ENCODE measurements at regions not wholly inside any gene's neighbourhood (a gene's known extent, or its start where the extent isn't known, plus 50 kb on each side); places are given as distances from the start of the nearest gene placed in this dataset.

DNA sequence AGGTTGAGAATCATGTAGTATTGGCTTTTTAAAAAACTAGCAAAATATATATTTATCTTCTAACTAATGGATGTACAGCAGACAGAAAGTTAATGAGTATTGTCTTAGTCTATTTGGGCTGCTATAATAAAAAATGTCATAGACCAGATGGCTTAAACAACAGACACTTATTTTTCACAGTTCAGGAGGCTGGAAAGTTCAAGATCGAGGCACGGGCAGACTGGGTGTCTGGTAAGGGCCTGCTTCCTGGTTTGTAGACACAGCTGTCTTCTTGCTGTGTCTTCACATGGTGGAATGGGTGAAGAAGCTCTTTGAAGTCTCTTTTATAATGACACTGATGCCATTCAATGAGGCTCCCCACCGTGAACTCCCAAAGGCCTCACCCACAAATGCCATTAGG is 70.1 kb upstream of the KRR1 start (continued):
- TF ChIP-seq JUN (IDR thresholded peaks at IDR 0.05; ENCODE audit: borderline replicate concordance, low read depth, low read length) (no peak), JUN (CRISPR knock-in tag; IDR thresholded peaks at IDR 0.05; ENCODE audit: borderline replicate concordance) (no peak), SMARCA4 (IDR thresholded peaks at IDR 0.05) (no peak), ZBTB26 (CRISPR knock-in tag; IDR thresholded peaks at IDR 0.05) (no peak), GTF2F1 (IDR thresholded peaks at IDR 0.05; ENCODE audit: low read depth, low read length) (no peak), ZNF184 (CRISPR knock-in tag; IDR thresholded peaks at IDR 0.05) (no peak)

DNA sequence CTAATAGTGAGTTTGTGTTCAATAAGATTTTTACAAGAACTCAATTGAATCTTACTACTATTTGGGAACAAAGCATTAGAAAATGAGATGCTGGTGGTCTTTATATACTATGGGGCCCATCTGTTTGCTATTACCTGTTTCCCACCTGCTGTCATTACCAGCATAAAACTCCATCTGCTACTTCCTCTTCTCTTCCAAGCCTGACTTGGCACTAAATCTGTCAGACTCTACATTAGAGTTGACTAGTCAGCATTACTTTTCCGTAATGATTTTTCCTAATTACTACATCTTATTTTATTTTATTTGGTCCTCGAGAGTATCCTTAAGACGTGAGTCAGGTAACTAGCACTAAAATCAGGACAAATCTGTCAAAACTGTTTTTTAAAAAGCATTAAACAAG is 68.1 kb upstream of the KRR1 start:
- no peak overlapping the region for H3K9ac ChIP-seq (ENCODE audit: insufficient read depth in 1 of 2, low read depth in 2 of 2, low read length in 2 of 2)
- CTCF ChIA-PET (ENCODE audit: low intra/inter-chr PET ratio) = no interaction called here
- POLR2A ChIA-PET = no interaction called here
- BruUV-seq (replicated peaks) = no TSS peak
- H2AFZ ChIP-seq (ENCODE audit: low read depth, low read length) = no peak overlapping the region
- DNase-seq (ENCODE audit: extremely low read depth in 1 of 4, low spot score in 3 of 4) = no peak
- H3K27me3 ChIP-seq (ENCODE audit: control insufficient read depth in 2 of 2, insufficient read depth in 2 of 2, low read length in 2 of 2) = peaks cover 0 to 4% of the 10 kb centered on the region in 2 experiments; a peak in 1 of 5 replicates
- no peaks in the 10 kb centered on the region for H3K36me3 ChIP-seq (ENCODE audit: control insufficient read depth, insufficient read depth, low read length)
- H3K4me1 ChIP-seq (replicated peaks in 1 of 2; ENCODE audit: control insufficient read depth in 2 of 2, insufficient read depth in 2 of 2, low read length in 2 of 2) = no peaks in the 10 kb centered on the region
- no peaks in the 10 kb centered on the region for H3K79me2 ChIP-seq (ENCODE audit: control insufficient read depth, insufficient read depth, low read length)
- no peak for ATAC-seq
- intact Hi-C loops (cut with micrococcal nuclease) (no loop called here), in situ Hi-C loops (cut with MboI) (no loop called here)
- no peaks in the 10 kb centered on the region for H3K9me1 ChIP-seq (ENCODE audit: control insufficient read depth, insufficient read depth, low read length)
- no peaks in the 10 kb centered on the region for H3K9me3 ChIP-seq (replicated peaks; ENCODE audit: control insufficient read depth, insufficient read depth, low read depth, low read length)
- 2% methylated on average over 3 of the region's 3 CpGs for WGBS (ENCODE audit: insufficient coverage, low coverage, missing lambda C conversion rate)
- no peak overlapping the region for H3K4me2 ChIP-seq (ENCODE audit: insufficient read depth, low read length)
- no peak for FAIRE-seq
- H3K27ac ChIP-seq (ENCODE audit: extremely low read depth, low read depth, low read length) = no peak overlapping the region
- no peaks in the 10 kb centered on the region for H4K20me1 ChIP-seq (replicated peaks; ENCODE audit: control insufficient read depth, insufficient read depth, low read length)
- H3K4me3 ChIP-seq = no peak overlapping the region
- TF ChIP-seq MXI1 (IDR thresholded peaks at IDR 0.05; ENCODE audit: low read depth, low read length) (no peak), OTX1 (CRISPR knock-in tag; IDR thresholded peaks at IDR 0.05) (no peak), TOE1 (IDR thresholded peaks at IDR 0.05; ENCODE audit: borderline replicate concordance) (no peak), TOE1 (CRISPR knock-in tag; IDR thresholded peaks at IDR 0.05; ENCODE audit: borderline replicate concordance, low read depth) (no peak), ATF1 (CRISPR knock-in tag; IDR thresholded peaks at IDR 0.05) (no peak), ATF1 (tag; IDR thresholded peaks at IDR 0.05) (no peak), PHF21A (IDR thresholded peaks at IDR 0.05; ENCODE audit: borderline replicate concordance, low read depth) (no peak), KHSRP (IDR thresholded peaks at IDR 0.05) (no peak), ZBTB9 (CRISPR knock-in tag; IDR thresholded peaks at IDR 0.05) (no peak), ZNF143 (CRISPR knock-in tag; IDR thresholded peaks at IDR 0.05) (no peak), NELFE (IDR thresholded peaks at IDR 0.05; ENCODE audit: insufficient read depth, insufficient read length) (no peak), ZFP36 (IDR thresholded peaks at IDR 0.05; ENCODE audit: low read depth, low read length, partially characterized antibody) (no peak), ARHGAP35 (IDR thresholded peaks at IDR 0.05; ENCODE audit: partially characterized antibody) (no peak), CREB1 (IDR thresholded peaks at IDR 0.05) (no peak), CREB1 (CRISPR knock-in tag; IDR thresholded peaks at IDR 0.05) (no peak), ZNF316 (IDR thresholded peaks at IDR 0.05) (peak; percentile 37), U2AF1 (optimal IDR thresholded peaks at IDR 0.05; ENCODE audit: low read depth, low read length) (no peak)
